Large intestine (tissue), 3 donors: ENCODE measurements at regions not wholly inside any gene's neighbourhood (a gene's known extent, or its start where the extent isn't known, plus 50 kb on each side); places are given as distances from the start of the nearest gene placed in this dataset.

Source experiments
- DNase-seq, 2 donors: peaks; one replicate each; pipeline versions ENCODE4 v3.0.0 to v3.0.0-alpha.2; 2013
- H3K27ac ChIP-seq: one replicate; pipeline ENCODE4 v1.5.1; 2013; ENCODE audit warnings: low read length
- H3K27me3 ChIP-seq: 2 replicates; pipeline ENCODE4 v1.6.1; 2013; ENCODE audit warnings: low read length; ENCODE audit not compliant: control insufficient read depth, insufficient read depth
- H3K36me3 ChIP-seq: 2 replicates; pipeline ENCODE4 v1.6.1; 2013; ENCODE audit warnings: low read length; ENCODE audit not compliant: control insufficient read depth, insufficient read depth
- H3K4me1 ChIP-seq: one replicate; pipeline ENCODE4 v1.6.1; 2013; ENCODE audit warnings: low read length; ENCODE audit not compliant: control insufficient read depth, insufficient read depth
- H3K4me3 ChIP-seq: one replicate; pipeline ENCODE4 v1.5.1; 2013; ENCODE audit warnings: low read length
- H3K9me3 ChIP-seq: one replicate; pipeline ENCODE4 v1.6.1; 2013; ENCODE audit warnings: mild to moderate bottlenecking, low read depth, low read length, moderate library complexity; ENCODE audit not compliant: control insufficient read depth
- WGBS: methylation state at CpG from one replicate; pipeline ENCODE4 v1.1.5; 2013; ENCODE audit warnings: low lambda C conversion rate; ENCODE audit not compliant: insufficient coverage; 5-methylcytosine and 5-hydroxymethylcytosine counted together

GRCh38 chr1:58256041-58256440 lies 290.5 kb downstream of the OMA1 start:
- Histone ChIP-seq H3K4me3 (no peak overlapping the region), H3K4me1 (no peaks in the 10 kb centered on the region), H3K36me3 (no peaks in the 10 kb centered on the region), H3K27me3 (peaks cover 11% of the 10 kb centered on the region), H3K9me3 (no peaks in the 10 kb centered on the region), H3K27ac (no peak overlapping the region)
- WGBS = no CpG with 5 or more reads among the region's 10 CpGs
- no peak for DNase-seq

GRCh38 chr1:58255192-58255591 lies 291.3 kb downstream of the OMA1 start:
- H3K9me3 ChIP-seq = no peaks in the 10 kb centered on the region
- DNase-seq = no peak
- WGBS = 80% methylated on average over 2 of the region's 4 CpGs
- H3K36me3 ChIP-seq = no peaks in the 10 kb centered on the region
- no peaks in the 10 kb centered on the region for H3K4me1 ChIP-seq
- H3K27me3 ChIP-seq = peaks cover 20% of the 10 kb centered on the region
- no peak overlapping the region for H3K27ac ChIP-seq
- H3K4me3 ChIP-seq = no peak overlapping the region

DNA sequence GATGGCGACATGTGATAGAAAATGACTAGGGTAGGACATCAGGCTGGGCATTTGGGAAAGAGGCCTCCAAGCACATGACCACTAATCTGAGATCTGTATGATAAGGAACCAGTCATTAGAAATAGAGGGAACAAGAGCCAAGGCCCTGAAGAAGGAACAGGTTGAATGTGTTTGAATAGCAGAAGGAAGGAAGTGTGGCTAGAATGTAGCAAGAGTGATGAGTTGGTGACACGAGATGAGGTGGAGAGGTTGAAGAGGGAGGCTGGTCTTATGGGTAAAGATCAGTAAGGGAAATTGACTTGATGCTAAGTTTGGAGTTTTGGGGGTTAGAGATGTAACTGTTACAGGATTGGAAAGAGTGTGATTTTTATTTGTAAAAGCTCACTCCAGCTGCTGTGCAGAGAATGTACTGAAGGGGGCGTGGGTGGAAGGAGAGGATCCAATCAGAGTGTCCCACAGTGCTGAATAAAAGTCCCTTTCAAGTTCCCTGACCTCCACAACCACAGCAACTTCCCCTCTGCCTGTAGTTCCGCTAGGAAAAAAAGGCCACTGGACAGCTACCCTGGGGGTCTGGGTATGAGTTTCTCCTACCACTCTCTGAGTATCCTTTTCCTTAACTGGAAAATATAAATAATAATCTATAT lies 295.0 kb downstream of the OMA1 start:
- DNase-seq = no peak
- WGBS = 72% methylated on average over 2 of the region's 4 CpGs
- Histone ChIP-seq H3K27ac (no peak overlapping the region), H3K36me3 (no peaks in the 10 kb centered on the region), H3K9me3 (peaks cover 2% of the 10 kb centered on the region), H3K4me1 (peaks cover 3% of the 10 kb centered on the region), H3K27me3 (peaks cover 53% of the 10 kb centered on the region), H3K4me3 (no peak overlapping the region)

DNA sequence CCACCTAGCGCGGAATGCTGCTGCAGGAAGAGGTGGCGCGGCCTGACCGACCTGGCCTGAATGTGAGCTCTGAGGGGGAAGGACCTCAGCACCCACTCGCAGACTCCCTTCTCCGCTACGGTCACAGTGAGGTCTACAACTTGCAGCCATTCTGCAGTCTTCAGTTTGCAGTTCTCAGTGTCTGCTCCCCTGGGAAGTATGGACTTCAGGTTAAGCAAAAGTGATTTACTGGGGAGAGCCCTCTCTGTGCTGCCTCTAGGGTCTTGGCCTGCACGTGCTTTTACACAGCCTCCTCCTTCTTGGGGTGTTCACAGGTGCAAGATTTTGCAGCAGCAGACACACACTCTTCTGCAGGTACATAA lies 296.0 kb downstream of the OMA1 start:
- H3K27ac ChIP-seq = no peak overlapping the region
- H3K27me3 ChIP-seq = peaks cover 57% of the 10 kb centered on the region
- no peak overlapping the region for H3K4me3 ChIP-seq
- H3K9me3 ChIP-seq = peaks cover 2% of the 10 kb centered on the region
- no peaks in the 10 kb centered on the region for H3K36me3 ChIP-seq
- DNase-seq = no peak
- peaks cover 3% of the 10 kb centered on the region for H3K4me1 ChIP-seq
- no CpG with 5 or more reads among the region's 9 CpGs for WGBS

DNA sequence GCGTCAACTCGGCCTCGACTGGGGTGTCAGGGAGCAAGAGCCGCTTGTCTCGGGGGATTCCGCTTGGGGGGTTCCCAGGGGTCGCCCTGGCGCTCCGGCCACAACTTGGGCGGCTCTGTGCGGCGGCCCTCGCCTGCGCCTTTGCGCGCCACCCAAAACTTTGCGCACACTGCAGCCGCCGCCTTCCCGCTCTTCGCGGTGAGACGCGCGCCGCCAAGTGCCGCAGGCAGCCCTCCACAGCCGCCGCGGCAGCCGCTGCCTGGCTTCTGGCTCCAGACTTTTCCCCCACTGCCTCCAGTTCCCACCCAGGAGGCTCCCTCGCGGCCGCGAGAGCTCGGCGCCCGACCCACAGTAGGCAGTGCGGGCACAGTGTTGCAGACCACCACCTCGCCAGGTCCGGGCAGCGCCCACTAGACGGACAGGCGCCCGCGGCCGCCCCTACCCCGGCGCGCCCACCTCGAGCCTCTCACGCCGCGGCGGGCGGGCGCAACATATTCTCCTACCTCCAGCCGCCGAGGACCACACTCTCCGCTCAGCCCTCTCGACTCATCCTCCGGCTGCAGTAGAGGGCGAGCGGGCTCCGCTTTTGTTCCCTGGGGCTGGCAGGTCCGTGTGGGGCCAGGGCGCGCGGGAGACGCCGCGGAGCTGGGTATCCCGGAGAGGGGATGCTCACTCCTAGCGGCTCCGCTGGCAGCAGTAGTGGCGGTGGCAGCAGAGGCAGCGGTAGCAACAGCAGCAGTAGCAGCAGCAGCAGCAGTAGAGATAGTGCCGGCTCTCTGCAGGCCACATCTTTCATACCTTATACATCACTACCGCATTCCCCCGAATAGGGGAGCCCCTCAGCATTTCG lies 296.6 kb downstream of the OMA1 start:
- H3K4me3 ChIP-seq = peak overlapping the region; percentile 16
- H3K27ac ChIP-seq = no peak overlapping the region
- H3K4me1 ChIP-seq = peaks cover 3% of the 10 kb centered on the region
- DNase-seq = peak in 1 of 2 donors; percentile 43
- peaks cover 61% of the 10 kb centered on the region for H3K27me3 ChIP-seq
- WGBS = no CpG with 5 or more reads among the region's 81 CpGs
- no peaks in the 10 kb centered on the region for H3K36me3 ChIP-seq
- H3K9me3 ChIP-seq = peaks cover 2% of the 10 kb centered on the region

DNA sequence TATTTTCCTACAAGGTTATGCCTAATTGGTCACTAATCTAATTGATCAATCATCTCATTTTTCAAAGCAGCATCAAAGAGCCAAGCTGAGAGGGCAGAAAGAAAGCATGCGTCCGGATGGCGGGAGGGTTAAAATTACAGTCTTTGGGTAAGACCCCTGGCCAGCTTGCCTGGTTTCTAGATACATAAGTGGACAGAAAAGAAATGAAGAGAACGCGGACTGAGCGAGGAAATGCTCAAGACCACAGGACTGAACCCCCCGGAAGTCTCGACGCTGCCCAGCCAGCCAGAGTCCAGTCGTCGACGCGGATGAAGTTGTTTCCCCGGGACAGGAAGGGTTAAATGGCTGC lies 297.2 kb downstream of the OMA1 start:
- Histone ChIP-seq H3K27ac (no peak overlapping the region), H3K27me3 (peaks cover 62% of the 10 kb centered on the region), H3K4me1 (peaks cover 3% of the 10 kb centered on the region), H3K36me3 (no peaks in the 10 kb centered on the region), H3K9me3 (peaks cover 2% of the 10 kb centered on the region), H3K4me3 (no peak overlapping the region)
- no peak for DNase-seq
- 0% methylated on average over 2 of the region's 14 CpGs for WGBS

DNA sequence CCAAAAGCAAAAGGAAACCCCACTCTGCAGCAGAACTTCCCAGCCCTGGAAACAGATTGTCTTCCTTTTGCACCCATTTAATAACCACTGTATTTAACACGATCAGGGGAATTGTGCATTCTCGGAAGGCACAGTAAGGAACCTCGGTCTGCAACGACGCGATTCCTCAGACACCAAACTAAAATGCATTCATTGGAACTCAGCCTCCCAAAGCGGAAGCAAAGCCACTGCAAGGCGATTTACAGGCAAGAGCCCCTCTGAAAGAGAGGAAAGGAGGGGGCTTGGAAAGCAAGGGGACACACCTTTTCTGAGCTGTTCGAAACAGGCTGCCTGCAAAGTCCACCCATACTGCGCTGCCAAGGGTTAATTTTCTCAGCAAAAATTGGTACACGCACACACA lies 297.7 kb downstream of the OMA1 start:
- no CpG with 5 or more reads among the region's 11 CpGs for WGBS
- H3K4me3 ChIP-seq = no peak overlapping the region
- peaks cover 2% of the 10 kb centered on the region for H3K9me3 ChIP-seq
- peaks cover 3% of the 10 kb centered on the region for H3K4me1 ChIP-seq
- DNase-seq = no peak
- no peak overlapping the region for H3K27ac ChIP-seq
- H3K27me3 ChIP-seq = peaks cover 65% of the 10 kb centered on the region
- no peaks in the 10 kb centered on the region for H3K36me3 ChIP-seq

DNA sequence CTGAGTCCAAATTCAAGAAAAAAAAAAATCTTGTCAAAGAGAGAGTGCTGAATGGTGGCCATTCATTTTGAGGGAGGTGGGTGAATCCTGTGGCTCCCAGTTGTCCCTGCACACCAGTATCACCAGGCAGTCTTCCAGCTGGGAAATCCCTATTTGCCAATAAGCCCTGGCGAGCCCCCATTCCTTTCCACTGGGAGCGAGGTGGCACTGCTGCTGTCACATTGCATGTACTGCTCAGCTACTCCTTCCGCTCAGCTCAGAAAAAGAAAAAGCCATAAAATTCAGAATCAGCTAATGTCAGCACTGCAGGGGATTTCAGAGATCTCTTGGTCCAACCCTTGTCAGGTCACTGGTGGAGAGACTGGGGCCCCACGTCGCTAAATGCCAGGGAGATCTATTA lies 298.5 kb downstream of the OMA1 start:
- Histone ChIP-seq H3K27me3 (peaks cover 65% of the 10 kb centered on the region), H3K36me3 (no peaks in the 10 kb centered on the region), H3K4me3 (no peak overlapping the region), H3K9me3 (peaks cover 2% of the 10 kb centered on the region), H3K27ac (no peak overlapping the region), H3K4me1 (peaks cover 3% of the 10 kb centered on the region)
- DNase-seq = no peak
- no CpG with 5 or more reads among the region's 5 CpGs for WGBS

GRCh38 chr1:58246549-58246948 lies 300.0 kb downstream of the OMA1 start:
- no peak for DNase-seq
- Histone ChIP-seq H3K27me3 (peaks cover 58% of the 10 kb centered on the region), H3K27ac (no peak overlapping the region), H3K4me1 (peaks cover 3% of the 10 kb centered on the region), H3K36me3 (no peaks in the 10 kb centered on the region), H3K4me3 (no peak overlapping the region), H3K9me3 (peaks cover 2% of the 10 kb centered on the region)
- WGBS = 80% methylated on average over 1 of the region's 4 CpGs

GRCh38 chr1:58244872-58245271 lies 301.7 kb downstream of the OMA1 start:
- H3K27ac ChIP-seq = no peak overlapping the region
- no peaks in the 10 kb centered on the region for H3K36me3 ChIP-seq
- WGBS = no CpG with 5 or more reads among the region's 3 CpGs
- H3K9me3 ChIP-seq = peaks cover 2% of the 10 kb centered on the region
- peaks cover 43% of the 10 kb centered on the region for H3K27me3 ChIP-seq
- no peak for DNase-seq
- no peak overlapping the region for H3K4me3 ChIP-seq
- peaks cover 3% of the 10 kb centered on the region for H3K4me1 ChIP-seq

- Histone ChIP-seq H3K36me3 (no peaks in the 10 kb centered on the region), H3K4me3 (no peak overlapping the region), H3K4me1 (no peaks in the 10 kb centered on the region), H3K9me3 (no peaks in the 10 kb centered on the region), H3K27me3 (peaks cover 4% of the 10 kb centered on the region), H3K27ac (no peak overlapping the region)
- no peak for DNase-seq
- WGBS = no CpG with 5 or more reads among the region's 2 CpGs
Measured at GRCh38 chr1:58238846-58239245, 307.7 kb downstream of the OMA1 start.
